B cell (primary cell): ENCODE measurements at regions not wholly inside any gene's neighbourhood (a gene's known extent, or its start where the extent isn't known, plus 50 kb on each side); places are given as distances from the start of the nearest gene placed in this dataset.

ENCODE experiments used
- ATAC-seq: fragments of 200-7000 bp; cut with Tn5 transposase; one replicate; pipeline ENCODE4 v1.10.0; 2021; ENCODE audit warnings: low read depth, mild to moderate bottlenecking, moderate number of reproducible peaks, moderate library complexity
- CTCF ChIA-PET: fragments of 350-600 bp; sonication (Branson Sonifier 250); formaldehyde crosslinking; loops from one replicate; lab custom pipeline; 2021; ENCODE audit warnings: antibody characterized with exemption, inconsistent platforms; lab: Charles Lee
- POLR2A ChIA-PET: fragments of 350-600 bp; sonication (Branson Sonifier 250); formaldehyde crosslinking; loops from one replicate; lab custom pipeline; 2021; ENCODE audit warnings: antibody characterized with exemption; lab: Charles Lee
- DNase-seq: peaks from one replicate; pipeline ENCODE4 v3.0.0; 2013
- H2AFZ ChIP-seq: 2 replicates; pipeline ENCODE4 v1.6.1; 2012; ENCODE audit warnings: mild to moderate bottlenecking, low read depth, low read length; ENCODE audit not compliant: insufficient read depth, poor library complexity, severe bottlenecking
- H3K27ac ChIP-seq, 2 donors: 1 replicate in 1 of 2; 2 replicates in 1 of 2; pipeline ENCODE4 v1.5.1; 2012 to 2013; ENCODE audit warnings: low read length in 2 of 2, mild to moderate bottlenecking in 2 of 2, moderate library complexity in 1 of 2
- H3K27me3 ChIP-seq, 4 experiments: fragments of 200-600 bp in 1 of 4; sonication (generic) in 1 of 4; replicated peaks in 1 of 4; 1 replicate in 2 of 4; 2 replicates in 2 of 4; pipeline versions ENCODE4 v1.6.1 to v1.7.0; 2013 to 2016; ENCODE audit warnings: low read length in 3 of 4, mild to moderate bottlenecking in 2 of 4, mixed read lengths in 1 of 4, moderate library complexity in 1 of 4; ENCODE audit not compliant: insufficient read depth in 4 of 4, control insufficient read depth in 3 of 4; ENCODE audit errors: control extremely low read depth in 1 of 4
- H3K36me3 ChIP-seq, 2 experiments: replicated peaks in 1 of 2; 1 replicate in 1 of 2; 2 replicates in 1 of 2; pipeline versions ENCODE4 v1.6.1 to v1.7.1; 2013; ENCODE audit warnings: low read length in 1 of 2; ENCODE audit not compliant: insufficient read depth in 2 of 2, control insufficient read depth in 1 of 2; ENCODE audit errors: control extremely low read depth in 1 of 2, extremely low read depth in 1 of 2
- H3K4me1 ChIP-seq, 2 donors: fragments of 200-600 bp in 1 of 2; sonication (generic) in 1 of 2; 1 replicate in 1 of 2; 2 replicates in 1 of 2; pipeline versions ENCODE4 v1.5.1 to v1.6.1; 2013 to 2017; ENCODE audit warnings: low read length in 2 of 2; ENCODE audit not compliant: control insufficient read depth in 2 of 2, insufficient read depth in 2 of 2
- H3K4me2 ChIP-seq: replicated peaks from 2 replicates; pipeline ENCODE3; 2012; ENCODE audit warnings: mild to moderate bottlenecking, low read depth, low read length; ENCODE audit not compliant: poor library complexity, severe bottlenecking
- H3K4me3 ChIP-seq, 5 experiments: fragments of 200-600 bp in 1 of 5; sonication (generic) in 1 of 5; 1 replicate in 3 of 5; 2 replicates in 2 of 5; pipeline versions ENCODE4 v1.5.1 to v1.7.0; 2011 to 2016; ENCODE audit warnings: low read length in 4 of 5, mild to moderate bottlenecking in 4 of 5, low read depth in 2 of 5, control low read depth in 1 of 5, moderate library complexity in 1 of 5; ENCODE audit not compliant: insufficient read depth in 1 of 5; ENCODE audit errors: control extremely low read depth in 1 of 5, extremely low read depth in 1 of 5
- H3K79me2 ChIP-seq: fragments of 200-600 bp; sonication (generic); one replicate; pipeline ENCODE4 v1.6.0; 2016; ENCODE audit warnings: low read length; ENCODE audit not compliant: control insufficient read depth, insufficient read depth
- H3K9ac ChIP-seq: fragments of 200-600 bp; sonication (generic); 2 replicates; pipeline ENCODE4 v1.6.1; 2017; ENCODE audit warnings: mild to moderate bottlenecking, low read length, moderate library complexity
- H3K9me3 ChIP-seq, 3 donors: one replicate each; pipeline versions ENCODE4 v1.6.1 to v1.7.1; 2013; ENCODE audit warnings: low read length in 2 of 3; ENCODE audit not compliant: control insufficient read depth in 2 of 3, insufficient read depth in 1 of 3; ENCODE audit errors: control extremely low read depth in 1 of 3
- H4K20me1 ChIP-seq: 2 replicates; pipeline ENCODE4 v1.6.0; 2012; ENCODE audit warnings: mild to moderate bottlenecking, low read length; ENCODE audit not compliant: insufficient read depth, control insufficient read depth, poor library complexity, severe bottlenecking
- H3K27ac Mint-ChIP-seq: one replicate; pipeline ENCODE4 v1.8.0; 2021; ENCODE audit warnings: mixed read lengths
- H3K27me3 Mint-ChIP-seq: one replicate; pipeline ENCODE4 v1.8.0; 2021; ENCODE audit warnings: mixed read lengths
- H3K4me1 Mint-ChIP-seq: one replicate; pipeline ENCODE4 v1.8.0; 2021; ENCODE audit warnings: mixed read lengths
- H3K4me3 Mint-ChIP-seq: one replicate; pipeline ENCODE4 v1.8.0; 2021; ENCODE audit warnings: mixed read lengths
- H3K9me3 Mint-ChIP-seq: one replicate; pipeline ENCODE4 v1.8.0; 2022; ENCODE audit warnings: mixed read lengths; ENCODE audit not compliant: insufficient read depth
- EZH2 ChIP-seq: IDR thresholded peaks from 2 replicates; pipeline ENCODE4 v1.6.1; 2012; ENCODE audit warnings: borderline replicate concordance, low read depth, mild to moderate bottlenecking, moderate library complexity, low read length; ENCODE audit not compliant: insufficient read depth, poor library complexity, severe bottlenecking
- WGBS: methylation state at CpG from one replicate; pipeline ENCODE4 v1.1.5; 2013; ENCODE audit warnings: missing lambda C conversion rate; ENCODE audit not compliant: insufficient coverage; 5-methylcytosine and 5-hydroxymethylcytosine counted together
- intact Hi-C: fragments of 100-400 bp; cut with micrococcal nuclease; formaldehyde crosslinking; loops from one replicate; pipeline ENCODE4 v1.10.0; 2022
- TF ChIP-seq, protein P1 (sequence below): fragments of 200-600 bp; IDR thresholded peaks from one replicate; pipeline ENCODE4 v1.8.0; 2022; ENCODE audit warnings: antibody characterized with exemption, mild to moderate bottlenecking

DNA sequence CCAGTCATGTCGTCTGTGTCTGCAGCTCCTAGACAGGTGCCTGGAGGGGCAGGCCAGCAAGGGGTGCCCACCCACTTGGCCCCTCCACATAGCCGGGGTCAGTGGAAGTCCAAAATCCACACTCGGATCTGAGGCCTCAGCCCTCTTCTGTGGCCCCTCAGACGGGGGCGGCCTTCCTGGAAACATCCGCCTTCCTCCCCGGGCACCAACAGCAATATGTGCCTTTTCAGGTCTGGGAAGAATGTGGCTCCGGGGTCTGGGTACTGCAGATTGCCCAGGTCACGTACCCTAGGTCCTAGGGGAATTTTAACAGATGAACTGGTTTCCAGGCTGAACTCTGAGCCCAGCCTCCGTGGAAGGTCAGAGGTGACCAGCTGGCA is 208.6 kb downstream of the CTTN start:
- H3K27ac ChIP-seq = no peak overlapping the region
- Mint-ChIP-seq H3K27ac (no peak overlapping the region), H3K4me1 (no peaks in the 10 kb centered on the region), H3K9me3 (no peaks in the 10 kb centered on the region), H3K27me3 (no peaks in the 10 kb centered on the region), H3K4me3 (no peak overlapping the region)
- ATAC-seq = no peak
- DNase-seq = no peak
- no peak overlapping the region for H3K9ac ChIP-seq
- POLR2A ChIA-PET = no interaction called here
- H3K4me2 ChIP-seq = no peak overlapping the region
- no peaks in the 10 kb centered on the region for H3K79me2 ChIP-seq
- TF ChIP-seq, protein P1, sequence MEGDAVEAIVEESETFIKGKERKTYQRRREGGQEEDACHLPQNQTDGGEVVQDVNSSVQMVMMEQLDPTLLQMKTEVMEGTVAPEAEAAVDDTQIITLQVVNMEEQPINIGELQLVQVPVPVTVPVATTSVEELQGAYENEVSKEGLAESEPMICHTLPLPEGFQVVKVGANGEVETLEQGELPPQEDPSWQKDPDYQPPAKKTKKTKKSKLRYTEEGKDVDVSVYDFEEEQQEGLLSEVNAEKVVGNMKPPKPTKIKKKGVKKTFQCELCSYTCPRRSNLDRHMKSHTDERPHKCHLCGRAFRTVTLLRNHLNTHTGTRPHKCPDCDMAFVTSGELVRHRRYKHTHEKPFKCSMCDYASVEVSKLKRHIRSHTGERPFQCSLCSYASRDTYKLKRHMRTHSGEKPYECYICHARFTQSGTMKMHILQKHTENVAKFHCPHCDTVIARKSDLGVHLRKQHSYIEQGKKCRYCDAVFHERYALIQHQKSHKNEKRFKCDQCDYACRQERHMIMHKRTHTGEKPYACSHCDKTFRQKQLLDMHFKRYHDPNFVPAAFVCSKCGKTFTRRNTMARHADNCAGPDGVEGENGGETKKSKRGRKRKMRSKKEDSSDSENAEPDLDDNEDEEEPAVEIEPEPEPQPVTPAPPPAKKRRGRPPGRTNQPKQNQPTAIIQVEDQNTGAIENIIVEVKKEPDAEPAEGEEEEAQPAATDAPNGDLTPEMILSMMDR = no peak
- TF ChIP-seq EZH2 = no peak
- intact Hi-C loops = no loop called here
- WGBS = 82% methylated on average over 10 of the region's 10 CpGs
- H3K36me3 ChIP-seq = no peaks in the 10 kb centered on the region
- no peaks in the 10 kb centered on the region for H3K9me3 ChIP-seq
- H3K27me3 ChIP-seq = no peaks in the 10 kb centered on the region
- CTCF ChIA-PET = no interaction called here
- H3K4me1 ChIP-seq = no peaks in the 10 kb centered on the region
- H4K20me1 ChIP-seq = no peaks in the 10 kb centered on the region
- no peak overlapping the region for H3K4me3 ChIP-seq
- no peak overlapping the region for H2AFZ ChIP-seq

DNA sequence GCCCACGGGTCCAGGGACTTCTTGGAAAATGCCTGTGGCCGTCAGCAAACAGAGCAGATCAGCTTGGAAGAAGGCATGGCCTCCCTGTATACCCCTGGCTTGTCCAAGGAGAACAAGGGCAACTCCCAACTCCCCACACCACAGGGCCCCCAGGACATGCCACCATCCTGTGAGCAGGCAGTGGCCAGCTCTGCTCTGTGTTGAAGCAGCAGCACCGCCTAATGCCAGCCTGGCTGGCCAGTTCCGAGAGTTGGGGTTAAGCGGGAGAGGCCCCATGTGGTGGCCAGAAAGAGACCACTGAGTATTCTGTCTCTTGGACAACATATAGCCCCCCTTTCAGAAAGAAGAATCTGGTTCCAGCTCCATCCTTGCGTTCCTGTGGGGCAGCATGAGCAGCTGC is 209.2 kb downstream of the CTTN start:
- peaks cover under 1% of the 10 kb centered on the region for H3K27me3 Mint-ChIP-seq
- ChIA-PET CTCF (no interaction called here), POLR2A (no interaction called here)

More for the DNA sequence above, 209.2 kb downstream of the CTTN start:
- no peak overlapping the region for H3K9ac ChIP-seq
- H3K4me3 Mint-ChIP-seq = no peak overlapping the region
- no peaks in the 10 kb centered on the region for H3K4me1 Mint-ChIP-seq
- DNase-seq (no peak), ATAC-seq (no peak)
- TF ChIP-seq, protein P1 = no peak
- no peak for TF ChIP-seq EZH2
- H3K27ac ChIP-seq = no peak overlapping the region
- no peak overlapping the region for H3K4me2 ChIP-seq
- H3K36me3 ChIP-seq = no peaks in the 10 kb centered on the region
- 65% methylated on average over 4 of the region's 6 CpGs for WGBS
- H3K4me3 ChIP-seq = no peak overlapping the region
- no peaks in the 10 kb centered on the region for H3K4me1 ChIP-seq
- H4K20me1 ChIP-seq = no peaks in the 10 kb centered on the region
- H3K27ac Mint-ChIP-seq = no peak overlapping the region
- H3K79me2 ChIP-seq = no peaks in the 10 kb centered on the region
- H2AFZ ChIP-seq = no peak overlapping the region
- H3K27me3 ChIP-seq = no peaks in the 10 kb centered on the region
- H3K9me3 Mint-ChIP-seq = no peaks in the 10 kb centered on the region
- H3K9me3 ChIP-seq = no peaks in the 10 kb centered on the region
- intact Hi-C loops = no loop called here
